Activated B cell treated with CpG ODN at 0.5 μM for 24 hours (primary cell): ENCODE measurements at regions not wholly inside any gene's neighbourhood (a gene's known extent, or its start where the extent isn't known, plus 50 kb on each side); places are given as distances from the start of the nearest gene placed in this dataset.

ENCODE experiments used
- ATAC-seq: fragments of 200-7000 bp; cut with Tn5 transposase; one replicate; pipeline ENCODE4 v1.10.0; 2021; ENCODE audit warnings: low read depth, mild to moderate bottlenecking, moderate library complexity
- CTCF ChIA-PET: fragments of 350-600 bp; sonication (Branson Sonifier 250); formaldehyde crosslinking; loops from one replicate; lab custom pipeline; 2021; ENCODE audit warnings: antibody characterized with exemption; lab: Charles Lee
- POLR2A ChIA-PET: fragments of 350-600 bp; sonication (Branson Sonifier 250); formaldehyde crosslinking; loops from one replicate; lab custom pipeline; 2021; ENCODE audit warnings: antibody characterized with exemption; lab: Charles Lee
- DNase-seq: peaks from one replicate; pipeline ENCODE4 v3.0.0; 2022
- H3K27ac Mint-ChIP-seq: one replicate; pipeline ENCODE4 v1.8.0; 2020; ENCODE audit warnings: mixed read lengths
- H3K27me3 Mint-ChIP-seq: one replicate; pipeline ENCODE4 v1.8.0; 2021; ENCODE audit warnings: mixed read lengths
- H3K36me3 Mint-ChIP-seq: one replicate; pipeline ENCODE4 v1.8.0; 2021; ENCODE audit warnings: low read depth, mixed read lengths
- H3K4me1 Mint-ChIP-seq: one replicate; pipeline ENCODE4 v1.8.0; 2021; ENCODE audit warnings: mixed read lengths
- H3K4me3 Mint-ChIP-seq: one replicate; pipeline ENCODE4 v1.8.0; 2020; ENCODE audit warnings: mild to moderate bottlenecking, mixed read lengths
- H3K9me3 Mint-ChIP-seq: one replicate; pipeline ENCODE4 v1.8.0; 2020; ENCODE audit warnings: mixed read lengths
- intact Hi-C: fragments of 100-400 bp; cut with micrococcal nuclease; formaldehyde crosslinking; loops from one replicate; pipeline ENCODE4 v1.15.1; 2024
- TF ChIP-seq, protein P1 (sequence below): fragments of 200-600 bp; IDR thresholded peaks from one replicate; pipeline ENCODE4 v1.8.0; 2022; ENCODE audit warnings: antibody characterized with exemption, mild to moderate bottlenecking

DNA sequence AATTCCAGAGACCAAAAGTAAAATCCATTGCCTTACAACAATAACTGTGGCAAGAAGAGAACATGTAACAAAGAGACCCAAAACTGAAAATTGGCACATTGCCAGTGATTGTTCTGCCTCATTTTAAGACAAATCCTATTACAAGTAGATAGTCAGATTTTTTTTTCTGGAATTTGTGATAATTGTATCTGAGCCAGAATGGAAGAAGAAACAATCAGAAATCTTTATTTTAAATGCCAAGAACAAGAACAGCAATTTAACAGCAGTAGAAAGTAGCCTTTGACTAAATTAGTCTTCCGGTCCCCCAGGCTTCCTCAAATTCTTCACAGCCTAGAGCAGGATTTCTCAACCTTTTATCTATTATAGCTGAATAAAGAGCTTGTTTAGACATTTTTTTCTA is 106.7 kb upstream of the PTPN3 start:
- TF ChIP-seq, protein P1, sequence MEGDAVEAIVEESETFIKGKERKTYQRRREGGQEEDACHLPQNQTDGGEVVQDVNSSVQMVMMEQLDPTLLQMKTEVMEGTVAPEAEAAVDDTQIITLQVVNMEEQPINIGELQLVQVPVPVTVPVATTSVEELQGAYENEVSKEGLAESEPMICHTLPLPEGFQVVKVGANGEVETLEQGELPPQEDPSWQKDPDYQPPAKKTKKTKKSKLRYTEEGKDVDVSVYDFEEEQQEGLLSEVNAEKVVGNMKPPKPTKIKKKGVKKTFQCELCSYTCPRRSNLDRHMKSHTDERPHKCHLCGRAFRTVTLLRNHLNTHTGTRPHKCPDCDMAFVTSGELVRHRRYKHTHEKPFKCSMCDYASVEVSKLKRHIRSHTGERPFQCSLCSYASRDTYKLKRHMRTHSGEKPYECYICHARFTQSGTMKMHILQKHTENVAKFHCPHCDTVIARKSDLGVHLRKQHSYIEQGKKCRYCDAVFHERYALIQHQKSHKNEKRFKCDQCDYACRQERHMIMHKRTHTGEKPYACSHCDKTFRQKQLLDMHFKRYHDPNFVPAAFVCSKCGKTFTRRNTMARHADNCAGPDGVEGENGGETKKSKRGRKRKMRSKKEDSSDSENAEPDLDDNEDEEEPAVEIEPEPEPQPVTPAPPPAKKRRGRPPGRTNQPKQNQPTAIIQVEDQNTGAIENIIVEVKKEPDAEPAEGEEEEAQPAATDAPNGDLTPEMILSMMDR: no peak
- Mint-ChIP-seq H3K27me3 (no peaks in the 10 kb centered on the region), H3K36me3 (no peaks in the 10 kb centered on the region), H3K4me3 (no peak overlapping the region), H3K4me1 (no peaks in the 10 kb centered on the region), H3K27ac (no peak overlapping the region), H3K9me3 (no peaks in the 10 kb centered on the region)
- ATAC-seq: no peak
- POLR2A ChIA-PET: no interaction called here
- no peak for DNase-seq
- intact Hi-C loops: no loop called here
- CTCF ChIA-PET: no interaction called here

DNA sequence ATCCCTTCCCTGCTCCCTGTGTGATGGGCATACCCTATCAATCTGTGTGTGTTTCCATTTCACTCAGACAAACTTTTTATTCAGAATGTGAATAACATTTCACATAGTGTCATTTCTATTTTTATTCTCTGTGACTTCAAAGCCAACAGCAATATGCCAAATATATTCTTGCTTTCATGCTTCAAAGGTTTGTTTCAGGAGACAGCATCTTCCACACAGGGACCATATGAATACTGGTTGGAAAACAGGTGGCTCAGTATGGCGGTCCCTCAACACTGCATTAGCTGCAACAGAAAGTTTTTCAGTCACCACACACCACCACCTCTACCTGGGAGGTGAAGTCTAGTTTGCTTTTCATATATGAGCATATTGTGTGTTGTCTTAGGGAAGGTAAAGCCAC is 111.0 kb upstream of the PTPN3 start:
- ChIA-PET CTCF (no interaction called here), POLR2A (no interaction called here)
- Mint-ChIP-seq H3K4me1 (no peaks in the 10 kb centered on the region), H3K27ac (no peak overlapping the region), H3K9me3 (no peaks in the 10 kb centered on the region), H3K36me3 (no peaks in the 10 kb centered on the region), H3K4me3 (no peak overlapping the region), H3K27me3 (no peaks in the 10 kb centered on the region)
- ATAC-seq (no peak), DNase-seq (no peak)
- intact Hi-C loops: no loop called here
- TF ChIP-seq, protein P1: no peak

DNA sequence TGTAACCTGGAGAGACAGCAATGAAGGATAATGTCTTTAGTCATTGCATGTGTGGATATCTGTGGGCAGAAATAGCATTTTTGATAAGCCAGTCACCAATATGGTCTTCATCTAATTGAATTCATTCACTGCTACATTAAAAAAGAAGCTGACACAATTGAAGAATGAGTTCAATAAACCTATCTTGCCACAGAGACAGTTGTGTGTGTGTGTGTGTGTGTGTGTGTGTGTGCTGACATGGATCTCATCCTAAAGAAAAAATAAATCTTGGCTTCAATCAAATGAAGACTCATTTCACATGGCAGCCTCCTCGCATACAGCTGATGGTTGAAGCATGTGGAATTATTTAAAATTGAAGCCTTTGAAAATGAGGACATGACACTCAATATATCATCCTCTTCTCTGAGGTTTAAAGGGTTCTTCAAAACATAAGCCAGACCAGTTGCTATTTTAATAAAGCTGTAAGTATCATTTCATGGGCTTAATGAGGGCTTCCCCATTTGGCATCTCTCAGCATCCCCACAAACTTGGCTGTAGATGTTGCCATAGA is 118.5 kb upstream of the PTPN3 start:
- ChIA-PET POLR2A (no interaction called here), CTCF (no interaction called here)
- ATAC-seq: no peak

DNA sequence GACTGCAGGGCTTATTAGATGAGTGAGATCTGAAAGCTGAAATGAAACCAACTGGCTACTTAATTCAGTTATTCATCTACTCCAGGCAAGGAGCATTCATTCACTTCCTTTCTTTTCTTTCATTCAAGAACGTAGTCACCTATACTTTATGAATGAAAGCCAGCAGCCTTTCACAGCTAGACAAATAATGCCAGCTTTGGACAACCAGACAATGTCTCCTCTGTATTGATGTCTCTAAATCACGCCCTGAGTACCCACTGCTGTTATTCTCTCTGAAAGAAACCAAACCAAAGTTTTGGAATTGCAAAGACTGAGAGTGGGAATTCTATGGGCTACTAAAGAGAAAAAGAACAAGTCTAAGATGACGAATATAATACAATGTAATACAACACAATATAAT is 121.2 kb upstream of the PTPN3 start:
- Mint-ChIP-seq H3K4me3 (no peak overlapping the region), H3K27ac (no peak overlapping the region), H3K27me3 (peaks cover 18% of the 10 kb centered on the region), H3K4me1 (no peaks in the 10 kb centered on the region), H3K36me3 (no peaks in the 10 kb centered on the region), H3K9me3 (peaks cover 7% of the 10 kb centered on the region)
- ChIA-PET CTCF (no interaction called here), POLR2A (no interaction called here)
- TF ChIP-seq, protein P1: no peak
- ATAC-seq (no peak), DNase-seq (no peak)
- intact Hi-C loops: no loop called here

More for the DNA sequence above, 118.5 kb upstream of the PTPN3 start:
- TF ChIP-seq, protein P1: no peak
- peaks cover 14% of the 10 kb centered on the region for H3K27me3 Mint-ChIP-seq
- H3K9me3 Mint-ChIP-seq: peaks cover 5% of the 10 kb centered on the region
- DNase-seq: no peak
- no peaks in the 10 kb centered on the region for H3K36me3 Mint-ChIP-seq
- intact Hi-C loops: no loop called here
- H3K27ac Mint-ChIP-seq: no peak overlapping the region
- H3K4me3 Mint-ChIP-seq: no peak overlapping the region
- H3K4me1 Mint-ChIP-seq: no peaks in the 10 kb centered on the region

DNA sequence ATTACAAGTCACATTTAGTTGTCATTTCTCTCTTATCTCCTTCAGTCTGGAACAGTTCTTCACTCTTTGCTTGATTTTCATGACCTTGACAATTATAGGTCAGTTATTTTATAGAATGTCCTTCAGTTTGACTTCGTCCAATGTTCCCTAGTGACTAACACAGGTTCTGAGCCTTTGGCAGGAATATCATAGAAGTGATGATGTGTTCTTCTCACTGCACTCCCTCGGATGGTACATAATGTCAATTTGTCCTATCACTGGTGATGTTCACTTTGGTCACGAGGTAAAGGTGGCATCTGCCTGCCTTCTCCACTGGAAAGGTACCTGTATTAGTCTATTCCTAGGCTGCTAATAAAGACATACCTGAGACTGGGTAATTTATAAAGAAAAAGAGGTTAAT is 126.0 kb upstream of the PTPN3 start:
- CTCF ChIA-PET: no interaction called here

More for the DNA sequence above, 126.0 kb upstream of the PTPN3 start:
- Mint-ChIP-seq H3K27me3 (peaks cover 26% of the 10 kb centered on the region), H3K27ac (no peak overlapping the region), H3K36me3 (no peaks in the 10 kb centered on the region), H3K4me1 (no peaks in the 10 kb centered on the region), H3K4me3 (no peak overlapping the region), H3K9me3 (peaks cover 8% of the 10 kb centered on the region)
- DNase-seq (no peak), ATAC-seq (no peak)
- intact Hi-C loops: no loop called here
- TF ChIP-seq, protein P1: no peak
- POLR2A ChIA-PET: no interaction called here
